Esophagus muscularis mucosa (tissue), 4 donors: ENCODE measurements at regions not wholly inside any gene's neighbourhood (a gene's known extent, or its start where the extent isn't known, plus 50 kb on each side); places are given as distances from the start of the nearest gene placed in this dataset.

Experiments
- DNase-seq: peaks from one replicate; pipeline ENCODE4 v3.0.0-alpha.2; 2017; ENCODE audit errors: extremely low spot score
- H3K27ac ChIP-seq, 4 donors: fragments of 200-600 bp; sonication (generic); replicated peaks in 1 of 4; 1 replicate in 3 of 4; 2 replicates in 1 of 4; pipeline ENCODE4 v1.5.1; 2016 to 2019; ENCODE audit warnings: mild to moderate bottlenecking in 1 of 4
- H3K27me3 ChIP-seq, 4 donors: fragments of 200-600 bp; sonication (generic); one replicate each; pipeline versions ENCODE4 v1.5.1 to v1.6.0; 2016 to 2019
- H3K36me3 ChIP-seq, 4 donors: fragments of 200-600 bp; sonication (generic); one replicate each; pipeline ENCODE4 v1.5.1; 2016 to 2019
- H3K4me1 ChIP-seq, 4 donors: fragments of 200-600 bp; sonication (generic); one replicate each; pipeline ENCODE4 v1.5.1; 2016 to 2019
- H3K4me3 ChIP-seq, 4 donors: fragments of 200-600 bp; sonication (generic); 1 replicate in 2 of 4; 2 replicates in 2 of 4; pipeline ENCODE4 v1.5.1; 2016 to 2019; ENCODE audit warnings: mild to moderate bottlenecking in 4 of 4, moderate library complexity in 1 of 4
- H3K9me3 ChIP-seq, 4 donors: fragments of 200-600 bp; sonication (generic); 1 replicate in 3 of 4; 2 replicates in 1 of 4; pipeline ENCODE4 v1.5.1; 2016 to 2019
- CTCF ChIP-seq, 3 experiments: fragments of 200-600 bp in 2 of 3; fragments of 450-650 bp in 1 of 3; sonication (generic) in 2 of 3; IDR thresholded peaks; one replicate each; pipeline ENCODE4 v1.5.1; 2017 to 2019; ENCODE audit warnings: antibody characterized with exemption in 3 of 3, mild to moderate bottlenecking in 2 of 3, moderate library complexity in 1 of 3
- EP300 ChIP-seq: sonication (generic); formaldehyde crosslinking; IDR thresholded peaks from one replicate; pipeline ENCODE4 v1.6.1; 2017; ENCODE audit warnings: antibody characterized with exemption
- POLR2A ChIP-seq: fragments of 450-650 bp; IDR thresholded peaks from one replicate; pipeline ENCODE4 v1.6.1; 2017; ENCODE audit warnings: antibody characterized with exemption, moderate library complexity, mild to moderate bottlenecking, low read depth
- POLR2AphosphoS5 ChIP-seq, 2 donors: sonication (generic); formaldehyde crosslinking; IDR thresholded peaks; one replicate each; pipeline ENCODE4 v1.6.1; 2017; ENCODE audit warnings: antibody characterized with exemption in 2 of 2
- WGBS: methylation state at CpG from one replicate; pipeline ENCODE4 v1.1.5; 2018; 5-methylcytosine and 5-hydroxymethylcytosine counted together
- intact Hi-C: fragments of 100-400 bp; cut with DNase I; formaldehyde crosslinking; loops from one replicate; pipeline ENCODE4 v1.15.1; 2023

- no peak overlapping the region for H3K4me3 ChIP-seq
- TF ChIP-seq POLR2AphosphoS5 (IDR thresholded peaks at IDR 0.05) (no peak), EP300 (no peak)
- no peak overlapping the region for H3K27ac ChIP-seq
- H3K36me3 ChIP-seq, result no peaks in the 10 kb centered on the region
- peaks cover 8 to 54% (median 48%) of the 10 kb centered on the region in 4 donors for H3K4me1 ChIP-seq
- H3K27me3 ChIP-seq, result no peaks in the 10 kb centered on the region
- no peaks in the 10 kb centered on the region for H3K9me3 ChIP-seq
- 91% methylated on average over 1 of the region's 5 CpGs for WGBS
- DNase-seq, result no peak
- intact Hi-C loops, result no loop called here
Observed at GRCh38 chr5:173481821-173482220, 134.6 kb downstream of the BOD1 start.

DNA sequence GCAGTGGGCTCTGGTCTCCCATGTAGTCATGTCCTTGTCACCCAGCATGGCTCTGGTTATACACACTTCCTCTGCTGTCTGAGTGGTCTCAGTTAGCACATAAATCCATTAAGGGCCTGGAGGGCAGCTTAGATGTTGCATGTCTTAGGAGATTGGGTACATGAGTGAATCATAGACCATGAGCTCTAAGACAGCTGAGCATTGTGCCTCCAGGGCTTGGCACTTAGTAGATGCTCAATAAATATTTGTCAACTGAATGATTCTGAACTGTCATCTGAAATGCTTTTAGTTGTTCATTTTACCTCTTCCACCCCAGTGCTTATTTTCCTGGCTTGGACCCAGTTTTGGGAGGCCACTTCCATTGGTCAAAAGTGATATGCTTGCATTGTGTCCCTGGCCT lies 135.6 kb downstream of the BOD1 start:
- Histone ChIP-seq H3K36me3 (no peaks in the 10 kb centered on the region), H3K9me3 (no peaks in the 10 kb centered on the region), H3K27ac (peak overlapping the region in 1 of 4 donors; percentile 94), H3K4me1 (peaks cover 8 to 54% (median 46%) of the 10 kb centered on the region in 4 donors), H3K4me3 (no peak overlapping the region), H3K27me3 (no peaks in the 10 kb centered on the region)
- TF ChIP-seq POLR2AphosphoS5 (IDR thresholded peaks at IDR 0.05), result no peak
- no peak for TF ChIP-seq POLR2A
- no peak for TF ChIP-seq CTCF (IDR thresholded peaks at IDR 0.05)
- intact Hi-C loops, result no loop called here
- no peak for DNase-seq

DNA sequence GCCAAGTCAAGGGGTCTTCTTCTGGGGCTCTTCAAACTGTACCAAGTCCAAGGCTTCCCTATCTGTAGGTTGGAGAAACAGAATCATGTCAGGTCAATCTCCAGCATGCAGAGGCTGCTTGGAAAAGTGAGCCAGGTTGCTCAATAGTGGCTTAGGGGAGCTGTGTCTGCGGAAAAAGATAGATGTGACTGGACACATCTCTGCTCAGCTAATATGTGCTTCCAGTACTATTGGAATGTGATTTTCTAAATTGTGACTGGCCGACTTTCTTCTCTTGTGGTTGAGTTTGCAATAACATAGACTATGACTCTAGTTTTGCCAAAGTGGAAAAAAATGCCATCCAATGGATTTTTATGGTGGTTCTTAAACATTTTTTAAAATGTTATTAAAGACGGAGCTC lies 136.7 kb downstream of the BOD1 start:
- TF ChIP-seq POLR2AphosphoS5 (IDR thresholded peaks at IDR 0.05) (peak in 1 of 2 donors; percentile 29), CTCF (IDR thresholded peaks at IDR 0.05) (no peak), EP300 (no peak)
- Histone ChIP-seq H3K27ac (peak overlapping the region; percentile 36 to 94 (median 88)), H3K4me3 (no peak overlapping the region), H3K9me3 (no peaks in the 10 kb centered on the region), H3K4me1 (peaks cover 12 to 59% (median 51%) of the 10 kb centered on the region in 4 donors), H3K36me3 (no peaks in the 10 kb centered on the region), H3K27me3 (no peaks in the 10 kb centered on the region)
- DNase-seq, result no peak
- intact Hi-C loops, result no loop called here
- WGBS, result 50% methylated on average over 3 of the region's 3 CpGs

- Histone ChIP-seq H3K4me1 (peaks cover 29 to 81% (median 73%) of the 10 kb centered on the region in 4 donors), H3K27ac (peak overlapping the region; percentile 81 to 94 (median 88))
- 13% methylated on average over 13 of the region's 13 CpGs for WGBS
Observed at GRCh38 chr5:173477345-173478040, 139.0 kb downstream of the BOD1 start.

GRCh38 chr5:173475780-173476179 lies 140.7 kb downstream of the BOD1 start:
- DNase-seq, result no peak
- no peak for TF ChIP-seq POLR2A
- TF ChIP-seq EP300, result no peak
- no peak for TF ChIP-seq POLR2AphosphoS5 (IDR thresholded peaks at IDR 0.05)
- no peak for TF ChIP-seq CTCF (IDR thresholded peaks at IDR 0.05)
- H3K4me3 ChIP-seq, result no peak overlapping the region
- H3K9me3 ChIP-seq, result no peaks in the 10 kb centered on the region
- H3K36me3 ChIP-seq, result no peaks in the 10 kb centered on the region
- intact Hi-C loops, result no loop called here
- H3K27me3 ChIP-seq, result no peaks in the 10 kb centered on the region
- H3K4me1 ChIP-seq, result peaks cover 38 to 95% (median 85%) of the 10 kb centered on the region in 4 donors
- 98% methylated on average over 2 of the region's 2 CpGs for WGBS
- peak overlapping the region; percentile 83 to 94 (median 94) for H3K27ac ChIP-seq

More at GRCh38 chr5:173477345-173478040, 139.0 kb downstream of the BOD1 start:
- H3K4me3 ChIP-seq, result peak overlapping the region in 2 of 4 donors; percentile 1 to 16
- H3K36me3 ChIP-seq, result no peaks in the 10 kb centered on the region
- H3K27me3 ChIP-seq, result no peaks in the 10 kb centered on the region
- TF ChIP-seq POLR2AphosphoS5 (IDR thresholded peaks at IDR 0.05), result peak; percentile 64 to 82
- TF ChIP-seq POLR2A, result no peak
- peak in 2 of 3 experiments; percentile 7 to 11 for TF ChIP-seq CTCF (IDR thresholded peaks at IDR 0.05)
- peak; percentile 85 for TF ChIP-seq EP300
- H3K9me3 ChIP-seq, result no peaks in the 10 kb centered on the region
- DNase-seq, result no peak
- intact Hi-C loops, result no loop called here
